LNCAP (cell line): ENCODE measurements at regions not wholly inside any gene's neighbourhood (a gene's known extent, or its start where the extent isn't known, plus 50 kb on each side); places are given as distances from the start of the nearest gene placed in this dataset.

ENCODE experiments used
- TF ChIP-seq, protein P1 (sequence below): fragments of 450-650 bp; IDR thresholded peaks from 2 replicates; pipeline ENCODE4 v1.5.1; 2017; ENCODE audit warnings: mild to moderate bottlenecking

- TF ChIP-seq, protein P1, sequence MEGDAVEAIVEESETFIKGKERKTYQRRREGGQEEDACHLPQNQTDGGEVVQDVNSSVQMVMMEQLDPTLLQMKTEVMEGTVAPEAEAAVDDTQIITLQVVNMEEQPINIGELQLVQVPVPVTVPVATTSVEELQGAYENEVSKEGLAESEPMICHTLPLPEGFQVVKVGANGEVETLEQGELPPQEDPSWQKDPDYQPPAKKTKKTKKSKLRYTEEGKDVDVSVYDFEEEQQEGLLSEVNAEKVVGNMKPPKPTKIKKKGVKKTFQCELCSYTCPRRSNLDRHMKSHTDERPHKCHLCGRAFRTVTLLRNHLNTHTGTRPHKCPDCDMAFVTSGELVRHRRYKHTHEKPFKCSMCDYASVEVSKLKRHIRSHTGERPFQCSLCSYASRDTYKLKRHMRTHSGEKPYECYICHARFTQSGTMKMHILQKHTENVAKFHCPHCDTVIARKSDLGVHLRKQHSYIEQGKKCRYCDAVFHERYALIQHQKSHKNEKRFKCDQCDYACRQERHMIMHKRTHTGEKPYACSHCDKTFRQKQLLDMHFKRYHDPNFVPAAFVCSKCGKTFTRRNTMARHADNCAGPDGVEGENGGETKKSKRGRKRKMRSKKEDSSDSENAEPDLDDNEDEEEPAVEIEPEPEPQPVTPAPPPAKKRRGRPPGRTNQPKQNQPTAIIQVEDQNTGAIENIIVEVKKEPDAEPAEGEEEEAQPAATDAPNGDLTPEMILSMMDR, result no peak
Measured at GRCh38 chr1:186572509-186572908, 107.7 kb downstream of the PTGS2 start.

GRCh38 chr1:186571771-186572170 lies 108.5 kb downstream of the PTGS2 start:
- TF ChIP-seq, protein P1, result no peak

GRCh38 chr1:186569856-186570255 lies 108.9 kb upstream of the PDC start:
- TF ChIP-seq, protein P1, result no peak

DNA sequence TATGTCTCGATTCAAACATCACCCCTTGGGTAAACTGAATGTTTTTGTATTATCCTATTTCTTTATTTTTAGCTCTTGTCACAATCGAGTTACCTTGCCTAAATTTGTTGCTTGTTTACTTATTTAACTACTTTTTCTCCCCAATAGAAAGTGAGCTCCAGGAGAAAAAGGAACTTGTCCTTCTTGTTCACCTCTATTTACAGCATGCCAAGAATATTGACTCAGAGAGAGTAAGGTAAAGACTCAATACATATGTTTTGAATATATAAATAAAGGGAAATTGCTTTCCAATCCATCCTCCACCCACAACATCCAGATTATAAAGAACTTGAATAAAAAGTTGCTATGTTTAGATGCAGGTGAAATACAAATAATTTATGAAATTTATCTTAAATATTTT lies 107.3 kb upstream of the PDC start:
- TF ChIP-seq, protein P1, result no peak

GRCh38 chr1:186566140-186566855 lies 105.4 kb upstream of the PDC start:
- TF ChIP-seq, protein P1, result no peak

DNA sequence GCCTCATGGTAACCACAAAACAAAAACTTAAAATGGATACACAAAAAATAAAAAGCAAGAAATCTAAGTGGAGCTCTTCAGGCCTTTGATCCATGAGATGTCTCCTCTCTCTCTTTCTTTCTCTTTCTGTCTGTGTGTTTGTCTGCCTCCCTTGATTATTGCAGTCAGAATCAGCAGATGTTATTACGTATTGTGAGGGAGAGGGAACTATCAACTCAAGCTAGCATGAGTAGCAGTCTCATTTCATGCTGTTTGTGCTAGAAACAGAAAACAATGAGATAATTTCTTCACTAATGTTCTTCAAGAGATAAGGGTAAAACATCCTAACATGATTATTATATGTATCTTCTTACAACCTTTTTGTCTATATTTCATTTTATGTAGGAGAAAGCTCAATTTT lies 103.7 kb upstream of the PDC start:
- TF ChIP-seq, protein P1, result no peak

DNA sequence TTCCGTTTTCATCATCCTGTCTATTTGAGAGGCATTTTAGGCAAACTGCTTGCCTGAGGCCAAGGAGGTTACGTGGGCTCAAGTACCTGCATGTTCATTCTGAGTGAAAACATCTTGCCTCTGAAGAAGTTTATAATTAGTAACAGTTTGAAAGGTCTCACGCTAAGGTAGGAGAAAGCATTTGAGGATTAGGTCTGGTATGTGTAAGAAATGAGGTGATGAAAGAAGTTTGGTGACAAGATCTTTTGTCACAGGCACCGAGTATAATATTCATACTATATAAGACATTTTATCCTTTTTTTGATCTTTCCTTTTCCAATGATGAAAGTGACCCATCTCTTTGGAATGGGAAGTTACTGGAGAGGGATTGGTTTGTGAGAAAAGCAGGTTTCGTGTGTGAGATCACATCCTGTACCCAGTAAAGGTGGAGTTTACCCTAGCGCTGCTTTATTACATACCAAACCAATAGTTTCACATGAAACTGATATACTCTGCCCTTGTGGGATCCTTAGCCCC lies 98.7 kb upstream of the PDC start:
- TF ChIP-seq, protein P1, result no peak
